ENCODE measurements at regions not wholly inside any gene's neighbourhood (a gene's known extent, or its start where the extent isn't known, plus 50 kb on each side); places are given as distances from the start of the nearest gene placed in this dataset.
"Not testable (repeated sequence)": the region's sequence is repeated elsewhere in the genome, so short reads cannot be mapped to it uniquely, and the experiment has no call there.

DNA sequence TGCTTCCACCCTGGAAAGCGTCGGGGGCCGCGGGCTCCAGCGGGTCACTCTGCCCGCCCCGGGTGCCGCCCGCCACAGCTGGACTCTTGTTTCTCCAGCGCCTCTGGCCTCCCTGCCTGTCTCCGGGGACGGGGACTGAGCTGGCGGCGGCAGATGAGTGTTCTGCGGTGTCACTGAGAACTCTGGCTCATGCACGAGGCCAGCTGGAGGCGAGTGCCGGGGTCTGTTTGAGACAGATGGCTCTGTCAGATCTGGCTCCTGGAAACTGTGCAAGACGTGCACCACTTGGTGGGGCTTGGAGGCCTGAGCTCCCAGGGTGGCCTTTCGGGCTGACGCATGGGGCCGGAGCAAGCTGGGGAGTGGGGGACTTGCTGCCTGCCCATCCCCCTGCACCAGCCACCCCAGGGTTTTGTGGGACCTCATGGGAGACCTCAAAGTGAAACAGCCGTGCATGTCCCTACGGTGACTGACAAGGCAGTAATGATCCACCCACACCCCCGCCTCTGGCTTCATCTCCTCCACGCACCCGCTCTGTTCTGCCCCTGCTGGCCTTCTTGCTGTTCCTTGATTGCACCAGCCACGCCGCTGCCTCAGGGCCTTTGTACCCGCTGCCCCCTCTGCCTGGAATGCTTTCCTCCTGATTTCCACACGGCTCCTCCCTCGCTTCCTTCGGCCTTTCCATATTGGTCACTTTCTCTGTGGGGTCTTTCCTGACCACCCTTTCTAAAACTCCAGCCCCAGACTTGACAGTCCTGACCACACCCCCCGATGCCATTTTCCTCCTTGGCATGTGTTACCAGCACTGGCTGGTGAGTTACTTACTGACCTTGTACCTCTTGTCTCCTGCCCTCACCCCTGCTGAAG is 174.9 kb upstream of the CIBAR2 start:
- H2AFZ ChIP-seq (ENCODE audit: control insufficient read depth, low read length) = no peak overlapping the region
- dilution Hi-C loops (cut with MboI; ENCODE audit: extremely low pct_ligation_motif_present, low sequenced_read_pairs) = no loop called here
- H4K20me1 ChIP-seq (ENCODE audit: control insufficient read depth, extremely low read depth, insufficient read depth, low read length) = peaks cover 2% of the 10 kb centered on the region
- no peaks in the 10 kb centered on the region for H3K4me1 ChIP-seq (ENCODE audit: control insufficient read depth, extremely low read depth, insufficient read depth, low read length)
- H3K4me2 ChIP-seq (ENCODE audit: control insufficient read depth, extremely low read depth, insufficient read depth, low read depth, low read length) = no peak overlapping the region
- no peaks in the 10 kb centered on the region for H3K9me1 ChIP-seq (ENCODE audit: control insufficient read depth, extremely low read depth, insufficient read depth, low read length)
- H3K9ac ChIP-seq (ENCODE audit: control insufficient read depth, extremely low read depth, insufficient read depth, low read length) = no peak overlapping the region
- H3K9me3 ChIP-seq (ENCODE audit: control insufficient read depth, low read depth, low read length) = no peaks in the 10 kb centered on the region
- no peaks in the 10 kb centered on the region for H3K79me2 ChIP-seq (ENCODE audit: control insufficient read depth, insufficient read depth, low read length)
- H3K27me3 ChIP-seq (ENCODE audit: control insufficient read depth, extremely low read depth, insufficient read depth, low read length) = peaks cover 7% of the 10 kb centered on the region
- DNase-seq (ENCODE audit: low read depth, low spot score) (no peak), FAIRE-seq (no peak)
- H3K27ac ChIP-seq (ENCODE audit: control insufficient read depth, insufficient read depth, low read length) = no peak overlapping the region
- no peaks in the 10 kb centered on the region for H3K36me3 ChIP-seq (ENCODE audit: control insufficient read depth in 2 of 2, extremely low read depth in 1 of 2, insufficient read depth in 2 of 2, low read length in 2 of 2)
- no peak overlapping the region for H3K4me3 ChIP-seq (ENCODE audit: control insufficient read depth in 2 of 3, extremely low read depth in 1 of 3, insufficient read depth in 2 of 3, low read depth in 1 of 3, low read length in 3 of 3)
- TF ChIP-seq, protein P1, sequence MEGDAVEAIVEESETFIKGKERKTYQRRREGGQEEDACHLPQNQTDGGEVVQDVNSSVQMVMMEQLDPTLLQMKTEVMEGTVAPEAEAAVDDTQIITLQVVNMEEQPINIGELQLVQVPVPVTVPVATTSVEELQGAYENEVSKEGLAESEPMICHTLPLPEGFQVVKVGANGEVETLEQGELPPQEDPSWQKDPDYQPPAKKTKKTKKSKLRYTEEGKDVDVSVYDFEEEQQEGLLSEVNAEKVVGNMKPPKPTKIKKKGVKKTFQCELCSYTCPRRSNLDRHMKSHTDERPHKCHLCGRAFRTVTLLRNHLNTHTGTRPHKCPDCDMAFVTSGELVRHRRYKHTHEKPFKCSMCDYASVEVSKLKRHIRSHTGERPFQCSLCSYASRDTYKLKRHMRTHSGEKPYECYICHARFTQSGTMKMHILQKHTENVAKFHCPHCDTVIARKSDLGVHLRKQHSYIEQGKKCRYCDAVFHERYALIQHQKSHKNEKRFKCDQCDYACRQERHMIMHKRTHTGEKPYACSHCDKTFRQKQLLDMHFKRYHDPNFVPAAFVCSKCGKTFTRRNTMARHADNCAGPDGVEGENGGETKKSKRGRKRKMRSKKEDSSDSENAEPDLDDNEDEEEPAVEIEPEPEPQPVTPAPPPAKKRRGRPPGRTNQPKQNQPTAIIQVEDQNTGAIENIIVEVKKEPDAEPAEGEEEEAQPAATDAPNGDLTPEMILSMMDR (optimal IDR thresholded peaks at IDR 0.05 in 1 of 3, IDR thresholded peaks at IDR 0.05 in 1 of 3, conservative IDR thresholded peaks at IDR 0.05 in 1 of 3; ENCODE audit: extremely low read depth in 1 of 3, insufficient read depth in 2 of 3, low read length in 3 of 3) = peak in 1 of 3 experiments; percentile 28
- TF ChIP-seq EZH2 (IDR thresholded peaks at IDR 0.05; ENCODE audit: low read length) = no peak

- FAIRE-seq; H4K20me1 ChIP-seq (ENCODE audit: control insufficient read depth, extremely low read depth, insufficient read depth, low read length); H3K27me3 ChIP-seq (ENCODE audit: control insufficient read depth, extremely low read depth, insufficient read depth, low read length); H3K9me3 ChIP-seq (ENCODE audit: control insufficient read depth, low read depth, low read length); DNase-seq (ENCODE audit: low read depth, low spot score); H3K9ac ChIP-seq (ENCODE audit: control insufficient read depth, extremely low read depth, insufficient read depth, low read length); H3K4me1 ChIP-seq (ENCODE audit: control insufficient read depth, extremely low read depth, insufficient read depth, low read length); dilution Hi-C loops (cut with MboI; ENCODE audit: extremely low pct_ligation_motif_present, low sequenced_read_pairs); H3K9me1 ChIP-seq (ENCODE audit: control insufficient read depth, extremely low read depth, insufficient read depth, low read length); H3K27ac ChIP-seq (ENCODE audit: control insufficient read depth, insufficient read depth, low read length); H3K4me3 ChIP-seq (ENCODE audit: control insufficient read depth in 2 of 3, extremely low read depth in 1 of 3, insufficient read depth in 2 of 3, low read depth in 1 of 3, low read length in 3 of 3); H3K4me2 ChIP-seq (ENCODE audit: control insufficient read depth, extremely low read depth, insufficient read depth, low read depth, low read length); H2AFZ ChIP-seq (ENCODE audit: control insufficient read depth, low read length); H3K79me2 ChIP-seq (ENCODE audit: control insufficient read depth, insufficient read depth, low read length); H3K36me3 ChIP-seq (ENCODE audit: control insufficient read depth in 2 of 2, extremely low read depth in 1 of 2, insufficient read depth in 2 of 2, low read length in 2 of 2): not testable (repeated sequence)
These were observed 175.5 kb upstream of the CIBAR2 start for GRCh38 chr16:85287815-85288109.
